RKO (cell line): ENCODE measurements at regions not wholly inside any gene's neighbourhood (a gene's known extent, or its start where the extent isn't known, plus 50 kb on each side); places are given as distances from the start of the nearest gene placed in this dataset.
A peak's percentile ranks its signal among the peaks of the same experiment; 100 is the strongest.

Experiments
- DNase-seq: peaks from one replicate; pipeline ENCODE4 v3.0.0-alpha.2; 2016; ENCODE audit warnings: low spot score

- no peak for DNase-seq
Observed at GRCh38 chr1:101317590-101317989, 80.8 kb downstream of the S1PR1 start.

- DNase-seq = no peak
Observed at GRCh38 chr1:101323535-101323934, 86.7 kb downstream of the S1PR1 start.

GRCh38 chr1:101325144-101325543, 88.3 kb downstream of the S1PR1 start:
- DNase-seq = no peak

GRCh38 chr1:101330427-101331130, 93.8 kb downstream of the S1PR1 start:
- DNase-seq = no peak

GRCh38 chr1:101331794-101332193, 95.0 kb downstream of the S1PR1 start:
- no peak for DNase-seq

- DNase-seq = no peak
Observed at GRCh38 chr1:101332633-101333032, 95.8 kb downstream of the S1PR1 start.

GRCh38 chr1:101333186-101333585, 96.4 kb downstream of the S1PR1 start:
- DNase-seq = no peak

- DNase-seq = no peak
Observed at GRCh38 chr1:101337968-101338367, 101.1 kb downstream of the S1PR1 start.

- no peak for DNase-seq
Observed at GRCh38 chr1:101338714-101339430, 102.1 kb downstream of the S1PR1 start.

- DNase-seq = no peak
Observed at GRCh38 chr1:101344745-101345144, 107.9 kb downstream of the S1PR1 start.

- no peak for DNase-seq
Observed at GRCh38 chr1:101346419-101346818, 109.6 kb downstream of the S1PR1 start.

GRCh38 chr1:101356013-101356412, 119.2 kb downstream of the S1PR1 start:
- DNase-seq = no peak

- no peak for DNase-seq
Observed at GRCh38 chr1:101356604-101357443, 120.0 kb downstream of the S1PR1 start.

- DNase-seq = peak; percentile 75
Observed at GRCh38 chr1:101357444-101357986, 120.7 kb downstream of the S1PR1 start.

GRCh38 chr1:101360506-101360905, 123.7 kb downstream of the S1PR1 start:
- no peak for DNase-seq

GRCh38 chr1:101363891-101364318, 127.1 kb downstream of the S1PR1 start:
- DNase-seq = no peak

- DNase-seq = no peak
Observed at GRCh38 chr1:101364370-101365120, 127.7 kb downstream of the S1PR1 start.

- no peak for DNase-seq
Observed at GRCh38 chr1:101365186-101365585, 128.4 kb downstream of the S1PR1 start.

- no peak for DNase-seq
Observed at GRCh38 chr1:101365878-101366277, 129.1 kb downstream of the S1PR1 start.

GRCh38 chr1:101366513-101367215, 129.8 kb downstream of the S1PR1 start:
- DNase-seq = no peak

- no peak for DNase-seq
Observed at GRCh38 chr1:101367630-101368029, 130.8 kb downstream of the S1PR1 start.
